EL (cell line): ENCODE measurements at regions not wholly inside any gene's neighbourhood (a gene's known extent, or its start where the extent isn't known, plus 50 kb on each side); places are given as distances from the start of the nearest gene placed in this dataset.
"Not testable (repeated sequence)": the region's sequence is repeated elsewhere in the genome, so short reads cannot be mapped to it uniquely, and the experiment has no call there.

ENCODE experiments used
- DNase-seq: peaks from one replicate; pipeline ENCODE4 v3.0.0-alpha.2; 2016

DNA sequence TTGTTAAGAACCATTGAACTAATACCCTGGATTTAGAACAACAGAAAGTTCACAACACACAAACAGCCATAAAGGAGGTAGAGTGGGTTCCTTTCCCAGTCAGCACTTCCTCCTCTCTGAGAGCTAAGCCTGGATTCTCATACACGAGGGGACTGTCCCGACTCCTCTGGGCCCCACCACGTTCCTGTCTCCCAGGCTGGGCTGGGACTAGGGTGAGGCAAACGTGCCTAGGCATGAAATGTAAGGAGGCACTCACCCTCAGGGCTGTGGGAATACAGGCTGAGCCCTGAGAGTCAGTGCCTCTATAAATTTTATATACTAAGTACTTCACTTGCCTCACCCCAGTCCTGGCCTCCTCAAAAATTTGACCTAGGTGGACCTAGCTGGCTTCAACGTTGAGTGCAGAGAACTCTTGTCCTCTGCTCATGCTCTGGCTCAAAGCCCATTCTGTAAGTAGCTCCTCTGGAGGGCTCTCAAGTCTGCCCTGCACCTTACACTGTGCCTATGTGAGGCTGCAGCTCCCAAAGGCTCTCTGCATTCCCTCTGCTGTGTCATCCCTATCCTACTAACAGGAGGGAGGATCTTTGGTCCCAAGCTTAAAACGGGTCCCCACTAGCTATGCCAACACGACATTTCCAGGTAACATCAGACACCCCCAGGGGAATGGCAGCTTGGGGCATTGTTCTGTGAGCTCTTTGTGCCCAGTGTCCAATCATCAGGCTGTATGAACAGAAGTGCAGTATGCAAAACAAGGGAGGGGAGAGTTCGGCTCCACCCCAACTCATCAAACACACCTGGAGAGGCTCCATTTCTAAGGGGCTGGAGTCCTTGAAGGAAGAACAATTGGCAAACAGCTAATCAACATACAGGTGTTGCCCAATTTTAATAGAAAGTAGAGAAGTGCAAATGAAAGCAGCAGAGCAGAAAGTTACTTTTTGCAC is 233.2 kb downstream of the RPLP1 start:
- no peak for DNase-seq

DNA sequence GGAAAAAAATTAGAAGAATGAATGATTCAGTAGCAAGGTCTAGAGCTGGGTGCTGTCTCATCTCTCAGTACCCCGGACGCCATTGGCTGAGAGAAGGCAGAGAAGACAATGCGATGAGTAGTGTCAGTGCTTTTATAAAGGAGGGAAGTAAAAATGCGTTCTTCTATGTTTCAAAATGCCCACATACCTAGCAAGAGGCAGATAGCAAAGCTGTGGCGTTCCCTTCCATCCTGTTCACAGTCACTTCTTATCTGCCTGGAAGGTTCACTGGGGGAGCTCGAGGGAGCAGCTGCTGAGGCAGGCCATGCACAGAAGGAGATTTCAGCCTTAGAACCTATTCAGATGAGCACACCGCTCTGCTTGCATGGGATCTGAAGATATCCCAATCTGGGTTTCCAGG is 234.0 kb downstream of the RPLP1 start:
- no peak for DNase-seq

DNA sequence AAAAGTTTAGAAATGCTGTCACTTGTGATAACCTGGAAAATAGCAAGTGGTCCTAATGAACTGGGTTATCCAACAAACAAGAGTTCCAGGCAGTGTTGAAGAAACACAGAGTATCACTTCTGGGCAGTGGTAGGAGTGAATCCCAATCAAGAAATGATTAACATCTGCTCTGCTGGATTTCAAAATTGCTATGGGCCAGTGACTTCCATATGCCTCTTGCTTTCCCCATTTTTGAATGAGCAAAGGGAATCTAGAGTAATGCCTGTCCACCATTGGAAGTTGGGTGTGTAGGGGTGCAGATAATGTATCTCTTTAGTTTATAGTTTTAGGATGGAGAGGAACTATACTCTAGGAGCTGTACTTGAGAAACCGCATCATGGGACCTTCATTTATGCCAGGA is 236.5 kb downstream of the RPLP1 start:
- no peak for DNase-seq

DNA sequence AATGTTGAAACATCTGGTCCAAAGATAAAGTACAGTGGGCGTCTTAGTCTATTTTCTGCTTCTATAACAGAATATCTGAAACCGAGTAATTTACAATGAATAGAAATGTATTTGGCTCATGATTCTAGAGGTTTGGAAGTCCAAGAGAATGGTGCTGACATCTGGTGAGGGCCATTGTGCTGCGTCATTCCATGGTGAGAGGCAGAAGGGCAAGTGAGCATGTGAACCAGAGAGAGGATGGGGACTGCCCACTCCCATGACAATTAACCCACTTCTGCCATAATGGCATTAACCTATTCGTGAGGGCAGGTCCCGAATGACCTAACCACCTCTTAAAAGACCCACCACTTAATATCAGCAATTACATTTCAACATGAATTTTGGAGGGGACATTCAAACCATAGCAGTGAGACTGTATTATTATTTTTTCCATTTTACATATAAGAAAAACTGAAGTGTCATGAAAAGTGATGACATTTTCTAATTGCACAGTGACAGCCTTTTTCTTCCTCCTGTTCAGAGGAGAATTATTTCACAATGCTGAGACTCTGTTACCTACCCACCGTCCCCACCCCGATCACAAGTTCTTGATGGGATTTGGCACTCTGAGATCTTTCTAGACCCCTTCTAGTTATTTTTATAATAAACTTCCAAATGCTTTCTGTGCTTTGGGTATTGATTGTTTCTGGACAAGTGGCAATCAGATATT is 238.8 kb downstream of the RPLP1 start:
- no peak for DNase-seq

DNA sequence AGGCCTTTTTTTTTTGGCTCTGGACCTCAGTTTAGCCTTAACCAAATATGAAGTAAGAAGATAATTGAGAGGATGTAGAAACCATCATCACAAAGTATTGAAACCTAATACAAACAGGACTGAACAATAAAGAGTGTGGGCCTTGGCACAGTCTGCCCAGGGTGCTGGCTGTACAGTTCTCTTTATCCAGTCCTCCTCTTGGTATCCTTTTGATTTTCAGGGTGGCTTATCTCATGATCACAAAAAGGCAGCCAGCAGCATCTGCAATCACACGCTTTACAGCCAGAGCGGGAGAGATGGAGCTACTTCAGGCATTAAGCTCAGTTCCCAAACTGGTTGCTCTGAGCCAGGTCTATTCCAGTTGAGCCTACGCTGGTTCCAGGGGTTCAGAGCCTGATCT is 239.7 kb downstream of the RPLP1 start:
- no peak for DNase-seq

DNA sequence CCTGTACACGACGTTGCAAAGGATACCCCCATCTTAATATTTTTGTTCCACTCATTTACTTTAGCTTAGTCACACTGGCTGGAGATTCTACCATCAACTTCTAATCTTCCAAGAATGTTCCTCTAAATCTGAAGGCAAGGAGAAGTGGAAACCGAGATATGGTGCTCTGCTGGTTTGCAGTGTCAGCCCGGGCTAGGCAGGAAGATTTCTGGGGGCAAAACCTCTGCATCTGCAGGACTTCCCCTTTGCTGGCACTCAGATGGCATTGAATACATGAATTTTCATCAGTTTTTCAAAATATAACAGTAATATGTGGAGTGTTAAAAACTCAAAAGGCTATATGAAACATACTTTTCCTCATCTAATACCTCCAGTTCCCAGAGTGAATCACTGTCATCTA is 240.4 kb downstream of the RPLP1 start:
- no peak for DNase-seq

DNA sequence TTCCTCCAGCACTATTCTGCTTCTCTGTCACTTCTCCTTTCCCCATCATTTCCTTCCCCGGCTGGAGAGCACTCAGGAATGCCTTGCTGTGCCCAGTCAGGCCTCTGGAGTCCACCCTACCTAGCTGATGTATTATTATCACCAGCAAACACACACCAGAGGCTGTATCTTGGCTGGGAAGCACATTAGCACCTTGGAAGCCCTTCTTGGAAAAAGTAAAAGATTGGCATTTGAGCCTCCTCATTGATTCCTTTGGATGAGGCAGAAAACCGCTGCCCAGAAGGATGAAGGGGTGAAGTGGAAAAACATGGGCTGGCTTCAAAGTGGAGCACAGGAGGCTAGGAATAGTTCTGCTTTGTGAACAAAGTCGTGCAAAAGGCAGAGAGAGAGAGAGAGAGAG is 244.3 kb downstream of the RPLP1 start:
- DNase-seq = no peak

DNA sequence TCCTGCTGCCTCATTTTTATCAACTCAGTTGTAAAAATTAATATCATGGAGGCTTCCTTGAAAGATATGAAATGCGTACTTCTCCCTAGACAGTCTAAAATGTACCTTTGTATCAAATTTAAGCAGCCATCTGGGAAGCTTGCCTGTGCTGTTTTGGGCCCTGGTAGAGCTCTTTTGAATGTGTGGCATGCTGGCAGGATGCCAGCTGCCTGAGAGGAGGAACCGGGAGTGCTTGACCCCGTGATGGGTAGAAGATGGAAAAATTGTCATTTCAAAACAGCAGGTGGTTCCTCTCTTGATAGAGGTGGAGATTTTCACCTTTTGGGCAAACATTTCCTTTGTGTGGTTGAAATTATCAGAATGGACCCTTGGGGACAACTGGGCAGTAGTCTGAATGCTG is 245.3 kb downstream of the RPLP1 start:
- no peak for DNase-seq

DNA sequence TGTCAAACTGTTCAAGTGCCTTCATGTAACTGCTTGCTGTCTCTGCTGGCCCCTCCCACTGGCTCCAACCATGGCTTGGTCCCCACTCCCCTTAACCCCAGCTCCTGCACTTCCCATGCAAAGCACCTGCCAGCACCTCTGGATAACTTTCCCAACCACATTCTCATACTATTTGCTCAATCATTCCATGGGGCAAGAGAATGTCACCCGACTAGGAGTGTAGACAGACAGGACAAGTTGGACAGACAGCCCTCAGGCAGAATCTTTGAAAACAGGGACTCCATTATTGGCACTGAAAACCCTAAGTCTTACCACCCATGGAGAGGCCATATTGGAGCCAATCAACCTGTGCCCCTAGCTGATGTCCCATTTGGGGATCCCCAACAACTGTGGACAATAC is 246.5 kb downstream of the RPLP1 start:
- DNase-seq = no peak

DNA sequence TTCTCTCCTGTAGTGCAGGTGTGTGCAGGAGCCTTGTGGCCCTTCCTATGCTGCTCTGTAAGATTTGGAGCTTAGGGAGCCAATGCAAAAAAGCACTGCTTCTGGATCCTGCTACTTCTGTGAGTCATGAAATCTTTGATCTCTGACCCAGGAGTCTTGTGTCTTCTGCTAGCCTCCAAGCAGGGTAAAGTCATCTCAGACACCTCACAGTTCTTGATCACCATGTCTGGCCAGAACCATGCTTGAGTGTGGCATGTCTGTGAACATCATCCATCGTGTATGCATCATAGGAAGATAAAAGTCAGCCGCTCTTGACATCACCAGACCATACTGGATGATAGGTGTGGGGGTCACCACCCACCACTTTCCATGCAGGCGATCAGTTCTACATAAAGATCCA is 247.8 kb downstream of the RPLP1 start:
- DNase-seq = no peak

DNA sequence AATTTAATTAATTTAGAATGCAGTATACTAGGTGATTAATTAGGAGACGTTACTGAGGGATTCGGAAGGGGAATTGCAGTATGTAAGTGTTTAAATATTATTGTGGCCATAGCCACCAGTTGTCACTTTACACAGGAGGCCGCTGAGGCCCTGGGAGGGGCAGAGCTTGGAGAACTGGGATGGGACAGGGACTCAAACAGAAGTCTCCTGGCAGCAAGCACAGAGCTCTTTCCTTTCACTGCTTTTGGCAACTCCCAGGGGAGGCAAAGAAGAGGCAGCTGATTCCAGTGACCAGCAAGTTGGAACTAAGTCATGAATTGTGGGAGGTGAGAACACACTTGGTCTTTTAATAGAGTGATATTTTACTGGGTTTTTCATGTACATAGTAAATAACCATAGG is 248.6 kb downstream of the RPLP1 start:
- DNase-seq = no peak

DNA sequence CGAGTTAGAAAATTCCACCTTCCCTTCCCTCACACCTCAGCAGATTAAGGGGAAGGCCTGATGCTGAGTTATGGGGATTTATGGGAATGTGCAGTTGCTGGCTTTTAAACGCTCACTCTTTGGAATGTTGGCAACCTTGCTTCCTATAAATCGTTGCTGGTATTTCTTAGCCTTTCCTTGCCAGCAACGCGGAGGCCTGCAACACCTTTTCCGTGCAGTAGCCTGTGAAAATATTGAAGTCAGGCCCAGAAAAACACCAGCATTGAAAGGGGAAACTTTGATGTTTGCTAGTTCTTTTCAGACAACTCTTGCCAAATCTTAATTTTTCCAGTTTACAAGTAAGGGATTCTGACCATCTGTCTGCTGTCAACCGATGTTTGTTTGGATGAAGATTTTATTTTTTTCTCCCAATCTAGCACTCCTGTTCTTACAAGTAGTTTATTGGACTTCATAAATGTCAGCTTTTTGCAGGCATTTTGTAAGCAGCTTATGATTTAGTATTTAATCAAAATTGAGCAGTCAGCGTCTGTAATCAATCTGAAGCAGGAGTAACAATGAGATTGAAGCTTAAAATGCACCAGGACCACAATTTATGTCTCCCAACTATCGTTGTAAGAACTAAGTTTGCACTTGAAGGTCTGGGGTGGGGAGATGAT is 251.0 kb downstream of the RPLP1 start:
- no peak for DNase-seq

DNA sequence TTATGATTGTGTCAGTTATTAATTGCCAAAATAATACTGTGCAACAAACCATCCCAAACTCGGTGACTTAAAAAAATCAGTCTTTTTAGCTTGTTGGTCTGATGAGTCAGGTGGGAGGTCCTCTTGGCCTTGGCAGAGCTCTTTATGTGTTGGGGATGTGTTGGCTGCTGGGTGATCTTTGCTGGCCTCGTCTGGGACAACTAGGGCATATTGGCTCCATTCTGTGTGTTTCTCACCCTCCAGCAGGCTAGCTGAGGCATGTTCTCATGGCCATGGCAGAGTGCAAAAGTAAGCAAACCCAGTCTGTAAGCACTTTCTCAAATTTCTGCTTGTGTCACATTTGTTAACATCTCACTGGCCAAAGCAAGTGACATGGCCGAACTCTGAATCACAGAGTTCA is 251.6 kb downstream of the RPLP1 start:
- no peak for DNase-seq

DNA sequence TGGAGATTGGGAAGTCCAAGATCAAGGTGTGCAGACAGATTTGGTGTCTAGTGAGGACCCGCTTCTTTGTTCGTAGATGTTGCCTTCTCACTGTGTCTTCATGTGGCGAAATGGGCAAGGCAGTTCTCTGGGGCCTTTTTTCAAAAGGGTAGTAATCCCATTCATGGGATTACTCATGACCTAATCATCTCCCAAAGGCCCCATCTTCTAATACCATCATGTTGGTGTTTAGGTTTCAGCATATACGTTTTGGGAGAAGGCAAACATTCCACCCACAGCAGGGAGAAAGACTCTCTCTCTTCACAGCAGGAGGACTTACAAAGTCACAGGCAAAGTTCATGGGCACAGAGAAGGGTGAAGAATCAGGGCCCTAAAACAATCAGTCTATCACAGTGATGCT is 252.1 kb downstream of the RPLP1 start:
- no peak for DNase-seq

DNA sequence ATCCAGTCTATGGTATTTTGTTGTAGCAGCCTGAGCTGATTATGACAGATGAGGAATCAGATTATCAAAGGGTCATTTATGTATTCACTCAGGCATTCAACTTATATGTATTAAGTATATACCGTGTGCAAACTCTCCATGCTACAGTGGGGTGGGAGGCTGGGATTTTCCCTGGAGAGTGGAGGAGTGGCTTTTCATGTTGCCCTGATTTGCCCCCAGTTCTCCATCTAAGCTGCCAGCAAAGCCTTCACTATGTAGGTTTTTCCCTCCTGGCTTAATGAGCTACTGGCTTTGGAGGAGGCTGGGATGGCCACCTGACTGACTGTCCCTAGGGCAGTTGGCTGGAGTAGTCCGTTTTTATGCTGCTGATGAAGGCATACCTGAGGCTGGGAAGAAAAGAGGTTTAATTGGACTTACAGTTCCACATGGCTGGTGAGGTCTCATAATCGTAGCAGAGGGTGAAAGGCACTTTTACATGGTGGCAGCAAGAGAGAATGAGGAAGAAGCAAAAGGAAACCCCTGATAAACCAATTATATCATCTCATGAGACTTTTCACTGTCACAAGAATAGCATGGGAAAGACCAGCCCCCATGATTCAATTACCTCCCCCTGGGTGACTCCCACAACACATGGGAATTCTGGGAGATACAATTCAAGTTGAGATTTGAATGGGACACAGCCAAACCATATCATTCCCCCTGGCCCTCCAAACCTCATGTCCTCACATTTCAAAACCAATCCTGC is 253.9 kb downstream of the RPLP1 start:
- no peak for DNase-seq

DNA sequence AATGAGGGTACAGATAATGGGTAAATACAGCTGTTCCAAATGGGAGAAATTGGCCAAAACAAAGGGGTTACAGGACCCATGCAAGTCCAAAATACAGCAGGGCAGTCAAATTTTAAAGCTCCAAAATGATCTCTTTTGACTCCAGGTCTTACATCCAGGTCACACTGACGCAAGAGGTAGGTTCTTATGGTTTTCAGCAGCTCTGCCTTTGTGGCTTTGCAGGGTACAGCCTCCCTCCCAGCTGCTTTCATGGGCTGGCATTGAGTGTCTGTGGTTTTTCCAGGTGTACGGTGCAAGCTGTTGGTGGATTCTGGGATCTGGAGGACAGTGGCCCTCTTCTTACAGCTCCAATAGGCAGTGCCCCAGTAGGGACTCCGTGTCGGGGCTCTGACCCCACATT is 254.6 kb downstream of the RPLP1 start:
- not testable (repeated sequence) for DNase-seq

DNA sequence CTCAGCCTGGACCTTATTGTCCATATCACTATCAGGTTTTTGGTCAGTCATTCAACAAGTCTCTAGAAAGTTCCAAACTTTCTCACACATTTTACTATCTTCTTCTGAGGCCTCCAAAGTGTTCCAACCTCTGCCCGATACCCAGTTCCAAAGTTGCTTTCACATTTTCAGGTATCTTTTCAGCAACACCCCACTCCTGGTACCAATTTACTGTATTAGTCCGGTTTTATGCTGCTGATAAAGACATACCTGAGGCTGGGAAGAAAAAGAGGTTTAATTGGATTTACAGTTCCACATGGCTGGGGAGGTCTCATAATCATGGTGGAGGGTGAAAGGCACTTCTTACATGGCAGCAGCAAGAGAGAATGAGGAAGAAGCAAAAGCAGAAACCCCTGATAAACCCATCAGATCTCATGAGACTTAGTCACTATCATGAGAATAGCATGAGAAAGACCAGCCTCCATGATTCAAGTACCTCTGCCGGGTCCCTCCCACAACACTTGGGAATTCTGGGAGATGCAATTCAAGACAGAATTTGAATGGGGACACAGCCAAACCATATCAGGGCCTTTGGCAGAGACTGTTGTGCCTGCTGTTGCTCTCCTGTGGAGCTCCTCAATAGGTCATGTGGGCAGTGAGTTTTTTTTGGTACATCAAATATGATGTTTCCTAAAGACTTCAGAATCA is 256.0 kb downstream of the RPLP1 start:
- not testable (repeated sequence) for DNase-seq

DNA sequence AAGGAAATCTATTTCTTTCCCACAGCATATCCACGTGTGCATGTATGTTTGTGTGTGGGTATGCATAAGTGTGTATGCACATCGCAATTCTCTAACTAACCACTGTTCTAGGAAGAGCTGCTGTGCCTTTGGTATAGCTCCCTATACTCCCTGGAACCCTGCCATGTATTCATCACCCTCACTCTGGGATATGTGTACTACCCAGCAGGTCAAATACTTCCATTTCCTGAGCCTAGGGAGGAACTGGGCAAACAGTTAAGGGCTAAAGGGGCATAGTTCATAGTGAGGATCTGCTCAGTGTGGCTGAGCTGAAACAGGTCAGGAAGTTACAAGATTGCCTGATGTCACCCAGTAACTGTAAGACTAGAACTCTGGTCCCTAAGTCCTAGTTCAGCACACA is 260.4 kb downstream of the RPLP1 start:
- no peak for DNase-seq

DNA sequence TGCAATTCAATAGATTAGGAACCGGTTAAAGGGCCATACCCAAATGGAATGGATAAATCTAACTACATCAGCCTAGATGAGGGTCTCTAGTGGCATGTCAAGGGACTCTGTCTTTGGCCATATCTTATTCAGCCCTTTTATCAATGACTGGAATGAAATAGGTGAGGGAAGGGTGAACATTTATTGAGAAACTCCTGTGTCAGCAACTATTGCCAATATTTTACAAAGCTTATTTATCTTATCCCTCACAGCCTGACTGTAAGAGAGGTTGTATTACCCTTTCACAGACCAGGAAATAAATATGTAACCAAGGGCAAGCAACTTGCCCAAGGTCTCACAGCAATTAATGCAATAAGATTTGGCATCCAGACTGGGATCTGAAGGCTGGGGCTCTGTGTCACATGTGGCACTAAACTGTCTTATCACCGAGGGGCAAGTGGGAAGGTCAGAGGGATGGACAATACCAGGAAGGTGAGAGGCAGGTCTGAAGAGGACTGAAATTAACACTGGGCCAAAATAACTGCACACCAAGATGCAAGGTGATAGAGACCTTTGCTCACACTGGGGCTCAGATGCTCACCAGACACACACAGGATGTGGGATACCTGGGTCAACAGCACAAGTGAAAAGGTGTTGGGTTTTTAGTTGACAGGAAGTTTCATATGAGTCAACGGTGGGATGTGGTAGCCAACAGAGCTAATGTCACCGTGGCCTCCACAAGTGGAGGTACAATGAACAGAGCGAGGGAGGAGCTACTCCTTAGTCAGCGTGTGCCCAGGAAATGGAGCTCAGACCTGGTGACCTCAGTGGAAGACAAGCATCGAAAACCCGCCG is 261.3 kb downstream of the RPLP1 start:
- DNase-seq = no peak

DNA sequence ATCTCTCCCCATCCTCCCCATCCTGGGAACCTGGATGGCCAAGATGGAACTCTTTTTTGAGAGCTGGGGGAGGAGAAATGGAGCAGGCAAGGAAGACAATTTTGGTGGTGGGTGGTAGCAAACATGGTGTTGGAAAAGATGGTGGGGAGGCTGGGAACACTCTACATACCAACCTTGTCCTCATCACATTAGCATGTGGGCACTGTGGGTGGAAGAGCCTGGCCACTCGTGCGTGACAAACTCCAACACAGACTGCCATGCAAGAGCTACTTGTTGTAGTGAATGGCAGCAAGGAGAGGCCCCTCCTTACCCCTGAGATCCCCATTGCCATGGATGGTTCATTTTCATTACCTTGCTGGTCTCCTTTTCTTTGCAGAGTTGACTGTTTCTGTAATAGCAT is 262.6 kb downstream of the RPLP1 start:
- DNase-seq = no peak

DNA sequence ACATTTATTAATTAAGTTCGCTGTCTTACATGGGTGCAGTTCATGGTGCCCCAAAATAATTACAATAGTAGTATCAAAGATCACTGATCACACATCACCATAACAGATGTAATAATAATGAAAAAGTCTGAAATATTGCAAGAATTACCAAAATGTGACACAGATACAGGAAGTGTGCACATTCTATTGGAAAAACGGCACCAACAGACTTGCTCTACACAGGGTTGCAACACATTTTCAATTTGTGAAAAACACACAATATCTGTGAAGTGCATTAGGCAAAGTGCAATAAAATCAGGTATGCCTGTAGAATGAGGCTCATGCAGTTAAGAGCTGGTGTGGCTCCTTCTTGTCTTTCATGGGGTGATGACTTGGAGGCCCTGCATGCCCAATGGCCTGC is 265.8 kb downstream of the RPLP1 start:
- no peak for DNase-seq

DNA sequence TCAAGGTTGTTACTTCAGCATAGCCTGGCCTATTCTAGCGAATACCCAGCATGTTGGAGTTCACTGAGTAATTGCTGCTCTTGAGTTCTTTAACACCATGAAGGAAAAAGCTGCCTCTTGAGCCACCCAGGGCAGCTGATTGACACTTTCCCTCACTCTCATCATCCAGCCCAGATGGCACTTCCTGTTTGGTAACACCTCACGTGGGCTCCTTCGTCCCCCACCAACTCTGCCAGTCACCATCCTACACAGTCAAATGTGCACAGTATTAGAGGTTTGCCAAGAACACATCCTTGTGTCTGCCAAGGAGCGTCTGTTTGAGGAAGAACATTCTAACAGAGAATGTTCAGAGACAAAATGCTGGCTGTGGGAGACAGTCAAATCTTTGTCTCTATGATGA is 266.3 kb downstream of the RPLP1 start:
- DNase-seq = no peak
